BE2C (cell line): ENCODE measurements at regions not wholly inside any gene's neighbourhood (a gene's known extent, or its start where the extent isn't known, plus 50 kb on each side); places are given as distances from the start of the nearest gene placed in this dataset.

Experiments used
- DNase-seq: peaks from one replicate; pipeline ENCODE4 v3.0.0-alpha.2; 2020
- H3K27me3 ChIP-seq: fragments of 250-450 bp; sonication (Bioruptor Pico); 2 replicates; pipeline ENCODE4 v1.5.1; 2020; ENCODE audit warnings: mild to moderate bottlenecking
- H3K36me3 ChIP-seq: fragments of 250-450 bp; sonication (Bioruptor Pico); 2 replicates; pipeline ENCODE4 v1.5.1; 2020; ENCODE audit warnings: mild to moderate bottlenecking
- H3K4me1 ChIP-seq: fragments of 250-450 bp; sonication (Bioruptor Pico); 2 replicates; pipeline ENCODE4 v1.5.1; 2020
- H3K4me3 ChIP-seq: 2 replicates; pipeline ENCODE4 v1.5.1; 2011; ENCODE audit warnings: low read depth, low read length
- H3K9me3 ChIP-seq: fragments of 250-450 bp; sonication (Bioruptor Pico); 2 replicates; pipeline ENCODE4 v1.5.1; 2020
- TF ChIP-seq, protein P1 (sequence below): IDR thresholded peaks from 2 replicates; pipeline ENCODE4 v1.5.1; 2012; ENCODE audit warnings: mild to moderate bottlenecking, low read depth, low read length

- TF ChIP-seq, protein P1, sequence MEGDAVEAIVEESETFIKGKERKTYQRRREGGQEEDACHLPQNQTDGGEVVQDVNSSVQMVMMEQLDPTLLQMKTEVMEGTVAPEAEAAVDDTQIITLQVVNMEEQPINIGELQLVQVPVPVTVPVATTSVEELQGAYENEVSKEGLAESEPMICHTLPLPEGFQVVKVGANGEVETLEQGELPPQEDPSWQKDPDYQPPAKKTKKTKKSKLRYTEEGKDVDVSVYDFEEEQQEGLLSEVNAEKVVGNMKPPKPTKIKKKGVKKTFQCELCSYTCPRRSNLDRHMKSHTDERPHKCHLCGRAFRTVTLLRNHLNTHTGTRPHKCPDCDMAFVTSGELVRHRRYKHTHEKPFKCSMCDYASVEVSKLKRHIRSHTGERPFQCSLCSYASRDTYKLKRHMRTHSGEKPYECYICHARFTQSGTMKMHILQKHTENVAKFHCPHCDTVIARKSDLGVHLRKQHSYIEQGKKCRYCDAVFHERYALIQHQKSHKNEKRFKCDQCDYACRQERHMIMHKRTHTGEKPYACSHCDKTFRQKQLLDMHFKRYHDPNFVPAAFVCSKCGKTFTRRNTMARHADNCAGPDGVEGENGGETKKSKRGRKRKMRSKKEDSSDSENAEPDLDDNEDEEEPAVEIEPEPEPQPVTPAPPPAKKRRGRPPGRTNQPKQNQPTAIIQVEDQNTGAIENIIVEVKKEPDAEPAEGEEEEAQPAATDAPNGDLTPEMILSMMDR, result no peak
- no peak for DNase-seq
- Histone ChIP-seq H3K36me3 (no peaks in the 10 kb centered on the region), H3K27me3 (no peaks in the 10 kb centered on the region), H3K4me3 (no peak overlapping the region), H3K4me1 (no peaks in the 10 kb centered on the region), H3K9me3 (no peaks in the 10 kb centered on the region)
These were observed 1212.4 kb upstream of the TMEM132C start for GRCh38 chr12:127054531-127054930.

DNA sequence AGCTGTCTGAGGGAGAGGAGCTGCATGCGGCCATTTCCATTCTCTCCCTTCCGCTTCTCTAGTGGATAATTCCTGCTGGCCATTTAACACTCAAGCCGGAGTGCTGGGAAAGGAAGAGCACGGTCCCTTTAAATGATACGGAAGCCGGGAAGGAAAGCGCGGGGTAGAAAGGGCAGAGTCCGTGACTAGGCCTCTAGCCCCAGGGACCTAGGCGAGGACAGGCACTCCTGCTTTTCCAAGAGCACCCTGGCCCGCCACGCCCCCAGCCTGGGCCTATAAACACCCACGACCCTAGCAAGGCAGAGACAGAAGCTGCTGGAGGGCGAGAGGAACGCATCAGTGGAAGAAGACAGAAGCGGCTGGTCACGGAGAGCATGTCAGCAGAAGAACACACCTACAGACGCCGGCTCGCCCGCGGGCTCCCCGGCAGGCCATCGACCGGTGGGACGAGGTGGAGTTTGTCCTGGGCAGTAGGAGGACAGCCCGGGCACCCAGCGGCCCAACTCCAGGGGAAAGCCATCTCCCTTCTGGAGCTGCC is 1206.6 kb upstream of the TMEM132C start:
- DNase-seq, result no peak

GRCh38 chr12:127060933-127061332 is 1206.0 kb upstream of the TMEM132C start:
- H3K9me3 ChIP-seq, result no peaks in the 10 kb centered on the region
- no peak for DNase-seq
- H3K4me1 ChIP-seq, result no peaks in the 10 kb centered on the region
- H3K36me3 ChIP-seq, result no peaks in the 10 kb centered on the region
- no peaks in the 10 kb centered on the region for H3K27me3 ChIP-seq
- no peak overlapping the region for H3K4me3 ChIP-seq
- TF ChIP-seq, protein P1, result no peak

More for the DNA sequence above, 1206.6 kb upstream of the TMEM132C start:
- Histone ChIP-seq H3K36me3 (no peaks in the 10 kb centered on the region), H3K4me3 (no peak overlapping the region), H3K9me3 (no peaks in the 10 kb centered on the region), H3K4me1 (no peaks in the 10 kb centered on the region), H3K27me3 (no peaks in the 10 kb centered on the region)
- TF ChIP-seq, protein P1, result no peak

- no peaks in the 10 kb centered on the region for H3K9me3 ChIP-seq
- H3K27me3 ChIP-seq, result no peaks in the 10 kb centered on the region
- H3K36me3 ChIP-seq, result no peaks in the 10 kb centered on the region
- TF ChIP-seq, protein P1, result no peak
- no peak overlapping the region for H3K4me3 ChIP-seq
- no peaks in the 10 kb centered on the region for H3K4me1 ChIP-seq
- no peak for DNase-seq
These were observed 1203.5 kb upstream of the TMEM132C start for GRCh38 chr12:127063339-127064072.

GRCh38 chr12:127064207-127064606 is 1202.8 kb upstream of the TMEM132C start:
- TF ChIP-seq, protein P1, result no peak
- no peaks in the 10 kb centered on the region for H3K4me1 ChIP-seq
- no peaks in the 10 kb centered on the region for H3K27me3 ChIP-seq
- no peak overlapping the region for H3K4me3 ChIP-seq
- H3K36me3 ChIP-seq, result no peaks in the 10 kb centered on the region
- no peak for DNase-seq
- no peaks in the 10 kb centered on the region for H3K9me3 ChIP-seq

GRCh38 chr12:127065595-127065994 is 1201.4 kb upstream of the TMEM132C start:
- DNase-seq, result no peak
- Histone ChIP-seq H3K9me3 (no peaks in the 10 kb centered on the region), H3K4me3 (no peak overlapping the region), H3K4me1 (no peaks in the 10 kb centered on the region), H3K36me3 (no peaks in the 10 kb centered on the region), H3K27me3 (no peaks in the 10 kb centered on the region)
- TF ChIP-seq, protein P1, result no peak
